SK-N-SH (cell line): ENCODE measurements at regions not wholly inside any gene's neighbourhood (a gene's known extent, or its start where the extent isn't known, plus 50 kb on each side); places are given as distances from the start of the nearest gene placed in this dataset.

Experiments used
- GATA2 ChIP-seq: sonication (generic); formaldehyde crosslinking; IDR thresholded peaks from 2 replicates; pipeline ENCODE4 v1.5.0; 2020; ENCODE audit warnings: mild to moderate bottlenecking, missing genetic modification reagents
- SMC3 ChIP-seq: IDR thresholded peaks from 2 replicates; pipeline ENCODE4 v1.6.1; 2012; ENCODE audit warnings: low read depth, low read length, improper control_type of control experiment
- TF ChIP-seq, protein P1 (sequence below): fragments of 200-600 bp; sonication (generic); IDR thresholded peaks from 2 replicates; pipeline ENCODE4 v1.6.1; 2017; ENCODE audit warnings: antibody characterized with exemption, mild to moderate bottlenecking, moderate library complexity

DNA sequence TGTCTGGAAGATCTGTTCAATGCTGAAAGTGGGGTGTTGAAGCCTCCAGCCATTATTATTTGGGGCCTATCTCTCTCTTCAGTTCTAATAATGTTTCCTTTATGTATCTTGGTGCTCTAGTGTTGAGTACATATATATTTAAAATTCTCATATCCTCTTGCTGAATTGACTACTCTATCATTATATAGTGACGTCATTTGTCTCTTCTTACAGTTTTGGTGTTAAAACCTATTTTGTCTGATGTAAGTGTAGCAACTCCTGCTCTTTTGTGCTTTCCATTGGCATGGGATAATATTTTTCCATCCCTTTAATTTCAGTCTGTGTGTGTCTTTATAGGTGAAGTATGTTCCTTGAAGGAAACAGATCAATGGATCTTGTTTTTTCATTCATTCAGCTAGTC is 446.0 kb downstream of the FAM47A start:
- TF ChIP-seq, protein P1, sequence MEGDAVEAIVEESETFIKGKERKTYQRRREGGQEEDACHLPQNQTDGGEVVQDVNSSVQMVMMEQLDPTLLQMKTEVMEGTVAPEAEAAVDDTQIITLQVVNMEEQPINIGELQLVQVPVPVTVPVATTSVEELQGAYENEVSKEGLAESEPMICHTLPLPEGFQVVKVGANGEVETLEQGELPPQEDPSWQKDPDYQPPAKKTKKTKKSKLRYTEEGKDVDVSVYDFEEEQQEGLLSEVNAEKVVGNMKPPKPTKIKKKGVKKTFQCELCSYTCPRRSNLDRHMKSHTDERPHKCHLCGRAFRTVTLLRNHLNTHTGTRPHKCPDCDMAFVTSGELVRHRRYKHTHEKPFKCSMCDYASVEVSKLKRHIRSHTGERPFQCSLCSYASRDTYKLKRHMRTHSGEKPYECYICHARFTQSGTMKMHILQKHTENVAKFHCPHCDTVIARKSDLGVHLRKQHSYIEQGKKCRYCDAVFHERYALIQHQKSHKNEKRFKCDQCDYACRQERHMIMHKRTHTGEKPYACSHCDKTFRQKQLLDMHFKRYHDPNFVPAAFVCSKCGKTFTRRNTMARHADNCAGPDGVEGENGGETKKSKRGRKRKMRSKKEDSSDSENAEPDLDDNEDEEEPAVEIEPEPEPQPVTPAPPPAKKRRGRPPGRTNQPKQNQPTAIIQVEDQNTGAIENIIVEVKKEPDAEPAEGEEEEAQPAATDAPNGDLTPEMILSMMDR: no peak
- TF ChIP-seq SMC3 (no peak), GATA2 (CRISPR knock-in tag) (no peak)
